SK-N-SH (cell line): ENCODE measurements at regions not wholly inside any gene's neighbourhood (a gene's known extent, or its start where the extent isn't known, plus 50 kb on each side); places are given as distances from the start of the nearest gene placed in this dataset.

Experiments used
- CTCF ChIA-PET: fragments of 300-600, 350-600 bp; formaldehyde crosslinking; extraction: SDS; loops from one replicate; lab custom pipeline; 2021; lab: Yijun Ruan, JAX
- POLR2A ChIA-PET: fragments of 350-600 bp; sonication (Branson Sonifier 250); formaldehyde crosslinking; extraction: SDS; loops from one replicate; lab custom pipeline; 2020; ENCODE audit warnings: antibody characterized with exemption, inconsistent platforms; lab: Yijun Ruan, JAX
- DNase-seq: peaks from one replicate; pipeline ENCODE4 v3.0.0; 2012
- H2AFZ ChIP-seq: fragments of 200-600 bp; sonication (generic); 2 replicates; pipeline ENCODE4 v1.8.1; 2016; ENCODE audit warnings: antibody characterized with exemption, mild to moderate bottlenecking, low read depth
- H3F3A ChIP-seq: fragments of 200-600 bp; sonication (generic); replicated peaks from 2 replicates; pipeline ENCODE3; 2016; ENCODE audit warnings: antibody characterized with exemption, mild to moderate bottlenecking; ENCODE audit not compliant: insufficient read depth
- H3K27ac ChIP-seq, 2 experiments: fragments of 200-500 bp in 1 of 2; fragments of 200-600 bp in 1 of 2; sonication (Bioruptor generic) in 1 of 2; sonication (generic), shearing (Covaris generic) in 1 of 2; 2 replicates each; pipeline versions ENCODE4 v1.5.1 to v1.6.1; 2014 to 2016; ENCODE audit warnings: low read depth in 2 of 2, inconsistent platforms in 1 of 2, low read length in 1 of 2, mild to moderate bottlenecking in 1 of 2, mixed read lengths in 1 of 2
- H3K27me3 ChIP-seq: fragments of 200-600 bp; sonication (generic), shearing (Covaris generic); 2 replicates; pipeline ENCODE4 v1.6.1; 2016; ENCODE audit warnings: mixed run types; ENCODE audit not compliant: insufficient read depth
- H3K36me3 ChIP-seq, 2 experiments: fragments of 200-500 bp in 1 of 2; fragments of 200-600 bp in 1 of 2; sonication (Bioruptor generic) in 1 of 2; sonication (generic) in 1 of 2; replicated peaks in 1 of 2; 2 replicates each; pipeline versions ENCODE3 to v1.5.1; 2014 to 2016; ENCODE audit warnings: low read length in 1 of 2, mild to moderate bottlenecking in 1 of 2; ENCODE audit not compliant: insufficient read depth in 2 of 2, control insufficient read depth in 1 of 2
- H3K4me1 ChIP-seq, 2 experiments: fragments of 200-500 bp in 1 of 2; fragments of 200-600 bp in 1 of 2; sonication (Bioruptor generic) in 1 of 2; sonication (generic), shearing (Covaris generic) in 1 of 2; 2 replicates each; pipeline versions ENCODE4 v1.5.1 to v1.6.1; 2014 to 2016; ENCODE audit warnings: low read depth in 1 of 2, low read length in 1 of 2, mixed run types in 1 of 2; ENCODE audit not compliant: insufficient read depth in 2 of 2, control insufficient read depth in 1 of 2
- H3K4me2 ChIP-seq: fragments of 200-600 bp; sonication (generic), shearing (Covaris generic); 2 replicates; pipeline ENCODE4 v1.6.1; 2017; ENCODE audit warnings: mixed run types
- H3K4me3 ChIP-seq, 2 experiments: fragments of 200-500 bp in 1 of 2; fragments of 200-600 bp in 1 of 2; sonication (Bioruptor generic) in 1 of 2; sonication (generic), shearing (Covaris generic) in 1 of 2; 2 replicates each; pipeline versions ENCODE4 v1.5.1 to v1.8.1; 2014 to 2016; ENCODE audit warnings: low read depth in 2 of 2, inconsistent platforms in 1 of 2, low read length in 1 of 2, mild to moderate bottlenecking in 1 of 2, mixed read lengths in 1 of 2, moderate library complexity in 1 of 2
- H3K79me2 ChIP-seq: fragments of 200-600 bp; sonication (generic); 2 replicates; pipeline ENCODE4 v1.8.1; 2017; ENCODE audit warnings: mild to moderate bottlenecking; ENCODE audit not compliant: insufficient read depth
- H3K9ac ChIP-seq: fragments of 200-600 bp; sonication (generic); 2 replicates; pipeline ENCODE4 v1.6.1; 2017; ENCODE audit warnings: mixed run types
- H3K9me2 ChIP-seq: fragments of 200-600 bp; sonication (generic); 2 replicates; pipeline ENCODE4 v1.6.1; 2017; ENCODE audit warnings: mixed run types
- H3K9me3 ChIP-seq: fragments of 200-600 bp; sonication (generic); 2 replicates; pipeline ENCODE4 v1.6.1; 2017; ENCODE audit warnings: mixed run types, mild to moderate bottlenecking, moderate library complexity
- H4K20me1 ChIP-seq: fragments of 200-600 bp; sonication (generic); 2 replicates; pipeline ENCODE4 v1.6.1; 2017; ENCODE audit warnings: mild to moderate bottlenecking, mixed run types; ENCODE audit not compliant: insufficient read depth
- FOSL2 ChIP-seq: IDR thresholded peaks from 2 replicates; pipeline ENCODE4 v1.4.0; 2012; ENCODE audit warnings: low read depth, mild to moderate bottlenecking, moderate library complexity, borderline replicate concordance
- FOXM1 ChIP-seq: IDR thresholded peaks from 2 replicates; pipeline ENCODE4 v1.4.0; 2012; ENCODE audit warnings: low read depth, mild to moderate bottlenecking
- IRF3 ChIP-seq: fragments of 150-350 bp; IDR thresholded peaks from 2 replicates; pipeline ENCODE4 v1.6.1; 2016; ENCODE audit warnings: mild to moderate bottlenecking, low read depth, low read length
- JUND ChIP-seq: IDR thresholded peaks from 2 replicates; pipeline ENCODE4 v1.4.0; 2012
- RAD21 ChIP-seq: IDR thresholded peaks from 2 replicates; pipeline ENCODE4 v1.6.1; 2012; ENCODE audit warnings: mild to moderate bottlenecking, low read length
- REST ChIP-seq: IDR thresholded peaks from 2 replicates; pipeline ENCODE4 v1.6.1; 2012; ENCODE audit warnings: mild to moderate bottlenecking, low read depth, low read length, moderate library complexity
- WGBS: methylation state at CpG from one replicate; pipeline ENCODE4 v1.1.6; 2017; ENCODE audit warnings: low lambda C conversion rate; 5-methylcytosine and 5-hydroxymethylcytosine counted together

GRCh38 chr11:110951037-110951949 lies 239.1 kb upstream of the ARHGAP20 start:
- CTCF ChIA-PET = interaction anchor here (0.9 kb wide), 1 partner anchor 20 kb away, joined by 3 read pairs; no protein-coding TSS in a partner anchor
- H2AFZ ChIP-seq = no peak overlapping the region

More at GRCh38 chr11:110951037-110951949, 239.1 kb upstream of the ARHGAP20 start:
- H3K4me3 ChIP-seq = no peak overlapping the region
- no peaks in the 10 kb centered on the region for H3K36me3 ChIP-seq
- no peaks in the 10 kb centered on the region for H3K27me3 ChIP-seq
- H3K9me2 ChIP-seq = no peaks in the 10 kb centered on the region
- H3K9ac ChIP-seq = no peak overlapping the region
- H3K27ac ChIP-seq = no peak overlapping the region
- H3K9me3 ChIP-seq = no peaks in the 10 kb centered on the region
- no peaks in the 10 kb centered on the region for H4K20me1 ChIP-seq
- DNase-seq = no peak
- no peaks in the 10 kb centered on the region for H3K79me2 ChIP-seq
- H3K4me1 ChIP-seq = peaks cover 0 to 2% of the 10 kb centered on the region in 2 experiments; a peak in 1 of 4 replicates
- POLR2A ChIA-PET = no interaction called here
- H3K4me2 ChIP-seq = no peak overlapping the region
- 66% methylated on average over 5 of the region's 5 CpGs for WGBS
- TF ChIP-seq FOSL2 = no peak
- TF ChIP-seq RAD21 = no peak
- TF ChIP-seq JUND = no peak
- no peak for TF ChIP-seq REST
- TF ChIP-seq FOXM1 = no peak
- no peak for TF ChIP-seq IRF3
- H3F3A ChIP-seq = no peaks in the 10 kb centered on the region
